Stomach (tissue), 4 donors: ENCODE measurements at regions not wholly inside any gene's neighbourhood (a gene's known extent, or its start where the extent isn't known, plus 50 kb on each side); places are given as distances from the start of the nearest gene placed in this dataset.

Source experiments
- EP300 ChIP-seq: sonication (generic); formaldehyde crosslinking; IDR thresholded peaks from one replicate; pipeline ENCODE4 v1.6.1; 2017; ENCODE audit warnings: antibody characterized with exemption
- POLR2A ChIP-seq, 4 donors: fragments of 450-650 bp; IDR thresholded peaks; one replicate each; pipeline ENCODE4 v1.6.1; 2016; ENCODE audit warnings: antibody characterized with exemption in 4 of 4, control low read depth in 2 of 4, mild to moderate bottlenecking in 1 of 4, moderate library complexity in 1 of 4
- POLR2AphosphoS5 ChIP-seq, 3 donors: sonication (generic); formaldehyde crosslinking; IDR thresholded peaks; one replicate each; pipeline ENCODE4 v1.6.1; 2016; ENCODE audit warnings: antibody characterized with exemption in 3 of 3
- TF ChIP-seq, protein P1 (sequence below), 7 experiments: fragments of 450-650 bp in 4 of 7; fragments of 200-600 bp in 3 of 7; sonication (generic) in 3 of 7; IDR thresholded peaks; one replicate each; pipeline ENCODE4 v1.5.1; 2016 to 2019; ENCODE audit warnings: antibody characterized with exemption in 7 of 7, control low read depth in 2 of 7, mild to moderate bottlenecking in 1 of 7

DNA sequence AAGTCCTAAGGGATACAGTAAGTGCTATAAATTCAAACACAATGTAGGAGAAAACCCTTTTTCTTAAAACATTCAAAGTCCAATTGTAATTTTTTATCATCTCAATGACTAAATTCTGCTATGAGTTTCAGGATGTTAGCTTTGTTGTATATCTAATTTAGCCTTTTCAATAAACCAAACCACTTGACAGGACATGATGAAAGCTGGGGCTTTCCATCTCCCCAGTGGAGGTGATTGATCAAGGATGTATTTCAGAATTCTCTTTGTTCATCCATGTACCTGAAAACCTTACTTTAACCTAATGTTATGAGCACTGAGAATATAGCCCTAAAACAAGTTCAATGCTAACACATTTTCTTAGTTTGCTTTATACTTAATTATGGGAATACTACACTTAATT lies 639.0 kb upstream of the ITGA1 start:
- TF ChIP-seq EP300 (no peak), POLR2AphosphoS5 (IDR thresholded peaks at IDR 0.05) (no peak), POLR2A (IDR thresholded peaks at IDR 0.05) (no peak)
- TF ChIP-seq, protein P1, sequence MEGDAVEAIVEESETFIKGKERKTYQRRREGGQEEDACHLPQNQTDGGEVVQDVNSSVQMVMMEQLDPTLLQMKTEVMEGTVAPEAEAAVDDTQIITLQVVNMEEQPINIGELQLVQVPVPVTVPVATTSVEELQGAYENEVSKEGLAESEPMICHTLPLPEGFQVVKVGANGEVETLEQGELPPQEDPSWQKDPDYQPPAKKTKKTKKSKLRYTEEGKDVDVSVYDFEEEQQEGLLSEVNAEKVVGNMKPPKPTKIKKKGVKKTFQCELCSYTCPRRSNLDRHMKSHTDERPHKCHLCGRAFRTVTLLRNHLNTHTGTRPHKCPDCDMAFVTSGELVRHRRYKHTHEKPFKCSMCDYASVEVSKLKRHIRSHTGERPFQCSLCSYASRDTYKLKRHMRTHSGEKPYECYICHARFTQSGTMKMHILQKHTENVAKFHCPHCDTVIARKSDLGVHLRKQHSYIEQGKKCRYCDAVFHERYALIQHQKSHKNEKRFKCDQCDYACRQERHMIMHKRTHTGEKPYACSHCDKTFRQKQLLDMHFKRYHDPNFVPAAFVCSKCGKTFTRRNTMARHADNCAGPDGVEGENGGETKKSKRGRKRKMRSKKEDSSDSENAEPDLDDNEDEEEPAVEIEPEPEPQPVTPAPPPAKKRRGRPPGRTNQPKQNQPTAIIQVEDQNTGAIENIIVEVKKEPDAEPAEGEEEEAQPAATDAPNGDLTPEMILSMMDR (IDR thresholded peaks at IDR 0.05), result no peak
